ENCODE measurements at regions not wholly inside any gene's neighbourhood (a gene's known extent, or its start where the extent isn't known, plus 50 kb on each side); places are given as distances from the start of the nearest gene placed in this dataset.

DNA sequence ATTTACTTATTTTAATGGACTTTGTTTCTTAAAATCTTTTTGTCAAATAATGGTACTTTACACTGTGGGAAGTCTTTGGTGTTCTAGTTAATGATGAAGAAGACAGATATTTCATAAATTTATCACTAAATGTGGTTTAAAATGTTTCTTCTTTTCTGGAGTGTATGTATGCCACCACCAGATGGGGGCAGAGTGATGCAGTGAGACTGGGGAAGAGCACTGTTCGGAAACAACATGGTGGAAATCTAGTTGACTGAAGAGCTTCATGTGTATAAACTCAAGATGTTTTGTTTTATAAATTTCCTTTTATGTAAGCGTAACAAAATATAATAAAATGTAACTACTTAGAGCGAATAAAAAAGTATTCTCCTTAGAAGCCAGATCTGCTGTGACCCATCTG is 195.1 kb downstream of the KCNE4 start:
- no peak overlapping the region for H3K18ac ChIP-seq (ENCODE audit: extremely low read depth, low read length)
- H2BK5ac ChIP-seq (ENCODE audit: low read depth, low read length): no peak overlapping the region
- 89% methylated on average over 3 of the region's 3 CpGs; no CpG with 5 or more reads in 1 of the 2 experiments for WGBS, 2 experiments (ENCODE audit: extremely low coverage in 1 of 2, insufficient coverage in 1 of 2, insufficient read length in 1 of 2, insufficient replicate concordance in 2 of 2, low coverage in 1 of 2, low lambda C conversion rate in 2 of 2, missing lambda C conversion rate in 1 of 2)
- no peak overlapping the region for H4K8ac ChIP-seq (ENCODE audit: extremely low read depth, insufficient read depth, low read length)
- no peaks in the 10 kb centered on the region for H3K23me2 ChIP-seq (ENCODE audit: low read depth, low read length)
- no peak overlapping the region for H3K14ac ChIP-seq (ENCODE audit: insufficient read length)
- H2BK12ac ChIP-seq (ENCODE audit: low read depth, low read length): no peak overlapping the region
- H3K27ac ChIP-seq (ENCODE audit: low read depth, low read length): no peak overlapping the region
- no peak overlapping the region for H2AK5ac ChIP-seq (ENCODE audit: low read depth, low read length)
- H4K91ac ChIP-seq (replicated peaks; ENCODE audit: insufficient read length, low read length): no peak overlapping the region
- no peaks in the 10 kb centered on the region for H3K36me3 ChIP-seq (ENCODE audit: control insufficient read depth in 2 of 4, insufficient read depth in 4 of 4, low read length in 3 of 4)
- no peak overlapping the region for H3K23ac ChIP-seq (ENCODE audit: insufficient read length)
- DNase-seq (ENCODE audit: low read depth in 1 of 2, low spot score in 2 of 2): no peak
- no peaks in the 10 kb centered on the region for H3K79me2 ChIP-seq (ENCODE audit: control insufficient read depth in 1 of 2, insufficient read depth in 2 of 2, low read length in 2 of 2)
- no peak overlapping the region for H2BK120ac ChIP-seq (replicated peaks; ENCODE audit: low read depth, low read length)
- no peak overlapping the region for H3K4ac ChIP-seq (replicated peaks; ENCODE audit: insufficient read length, low read depth, low read length)
- H3K9me3 ChIP-seq (ENCODE audit: insufficient read depth in 2 of 2, low read depth in 1 of 2, low read length in 1 of 2): 0 out of 4 replicates have a peak, but pooled peaks cover 0 to 3% of the 10 kb centered on the region in 2 experiments
- H3K56ac ChIP-seq (replicated peaks; ENCODE audit: insufficient read length, low read depth, low read length): no peak overlapping the region
- H3K79me1 ChIP-seq (ENCODE audit: low read depth, low read length): no peaks in the 10 kb centered on the region
- no peak overlapping the region for H3K9ac ChIP-seq (replicated peaks in 1 of 4; ENCODE audit: extremely low read depth in 1 of 4, low read depth in 3 of 4, low read length in 3 of 4)
- H4K20me1 ChIP-seq (replicated peaks in 1 of 2; ENCODE audit: control insufficient read depth in 1 of 2, insufficient read depth in 2 of 2, low read length in 2 of 2): no peaks in the 10 kb centered on the region
- POLR2A ChIA-PET (ENCODE audit: partially characterized antibody): interaction anchor here (1.0 kb wide), 1 partner anchor 26 kb away, joined by 3 read pairs; no protein-coding TSS in a partner anchor
- no peak overlapping the region for H3K4me2 ChIP-seq (ENCODE audit: insufficient read depth in 1 of 2, low read depth in 2 of 2, low read length in 2 of 2)
- CTCF ChIA-PET (ENCODE audit: partially characterized antibody): interaction anchor here (0.8 to 2.9 kb wide), 24 partner anchors 9 to 588 kb away, joined by 3 to 19 read pairs (median 4); no protein-coding TSS in a partner anchor
- H3K4me1 ChIP-seq (replicated peaks in 1 of 4; ENCODE audit: control insufficient read depth in 3 of 4, insufficient read depth in 4 of 4, low read length in 3 of 4): no peaks in the 10 kb centered on the region
- no peaks in the 10 kb centered on the region for H3K27me3 ChIP-seq (replicated peaks in 1 of 4; ENCODE audit: control insufficient read depth in 3 of 4, extremely low read depth in 1 of 4, insufficient read depth in 3 of 4, low read length in 3 of 4)
- no peak overlapping the region for H2BK20ac ChIP-seq (ENCODE audit: low read length)
- peak overlapping the region; percentile 16; the same call in 1 of the 2 replicates for H2AFZ ChIP-seq (ENCODE audit: low read length)
- FAIRE-seq: no peak
- H3K4me3 ChIP-seq (ENCODE audit: extremely low read depth in 1 of 4, insufficient read depth in 2 of 4, low read depth in 3 of 4, low read length in 4 of 4): no peak overlapping the region
- no peak overlapping the region for H2BK15ac ChIP-seq (ENCODE audit: low read length)
- H4K5ac ChIP-seq (ENCODE audit: insufficient read length, low read depth, low read length): no peak overlapping the region
- TF ChIP-seq POLR2A (IDR thresholded peaks at IDR 0.05; ENCODE audit: control extremely low read depth in 1 of 2, low read depth in 2 of 2, low read length in 2 of 2) (no peak), BACH1 (IDR thresholded peaks at IDR 0.05; ENCODE audit: low read length) (no peak), GTF2F1 (IDR thresholded peaks at IDR 0.05; ENCODE audit: borderline replicate concordance, low read depth, low read length) (no peak), SIRT6 (IDR thresholded peaks at IDR 0.05; ENCODE audit: low read length) (no peak), EZH2 (IDR thresholded peaks at IDR 0.05; ENCODE audit: low read depth, low read length, severe bottlenecking) (no peak)

All from H1 (cell line).